Tibial nerve (tissue), 3 donors: ENCODE measurements at regions not wholly inside any gene's neighbourhood (a gene's known extent, or its start where the extent isn't known, plus 50 kb on each side); places are given as distances from the start of the nearest gene placed in this dataset.

ENCODE experiments used
- CTCF ChIP-seq, 5 experiments: fragments of 200-600 bp in 3 of 5; fragments of 450-650 bp in 2 of 5; sonication (generic) in 3 of 5; IDR thresholded peaks; one replicate each; pipeline ENCODE4 v1.5.1; 2016 to 2019; ENCODE audit warnings: antibody characterized with exemption in 5 of 5, mild to moderate bottlenecking in 3 of 5, moderate library complexity in 2 of 5
- POLR2A ChIP-seq, 2 donors: fragments of 450-650 bp; IDR thresholded peaks; one replicate each; pipeline ENCODE4 v1.6.1; 2017; ENCODE audit warnings: antibody characterized with exemption in 2 of 2, mild to moderate bottlenecking in 2 of 2, moderate library complexity in 2 of 2

GRCh38 chr18:1872274-1872673 lies 699.0 kb downstream of the METTL4 start:
- TF ChIP-seq CTCF (IDR thresholded peaks at IDR 0.05): no peak
- TF ChIP-seq POLR2A (IDR thresholded peaks at IDR 0.05): no peak
